ENCODE measurements at regions not wholly inside any gene's neighbourhood (a gene's known extent, or its start where the extent isn't known, plus 50 kb on each side); places are given as distances from the start of the nearest gene placed in this dataset.
"Not testable (repeated sequence)": the region's sequence is repeated elsewhere in the genome, so short reads cannot be mapped to it uniquely, and the experiment has no call there.

DNA sequence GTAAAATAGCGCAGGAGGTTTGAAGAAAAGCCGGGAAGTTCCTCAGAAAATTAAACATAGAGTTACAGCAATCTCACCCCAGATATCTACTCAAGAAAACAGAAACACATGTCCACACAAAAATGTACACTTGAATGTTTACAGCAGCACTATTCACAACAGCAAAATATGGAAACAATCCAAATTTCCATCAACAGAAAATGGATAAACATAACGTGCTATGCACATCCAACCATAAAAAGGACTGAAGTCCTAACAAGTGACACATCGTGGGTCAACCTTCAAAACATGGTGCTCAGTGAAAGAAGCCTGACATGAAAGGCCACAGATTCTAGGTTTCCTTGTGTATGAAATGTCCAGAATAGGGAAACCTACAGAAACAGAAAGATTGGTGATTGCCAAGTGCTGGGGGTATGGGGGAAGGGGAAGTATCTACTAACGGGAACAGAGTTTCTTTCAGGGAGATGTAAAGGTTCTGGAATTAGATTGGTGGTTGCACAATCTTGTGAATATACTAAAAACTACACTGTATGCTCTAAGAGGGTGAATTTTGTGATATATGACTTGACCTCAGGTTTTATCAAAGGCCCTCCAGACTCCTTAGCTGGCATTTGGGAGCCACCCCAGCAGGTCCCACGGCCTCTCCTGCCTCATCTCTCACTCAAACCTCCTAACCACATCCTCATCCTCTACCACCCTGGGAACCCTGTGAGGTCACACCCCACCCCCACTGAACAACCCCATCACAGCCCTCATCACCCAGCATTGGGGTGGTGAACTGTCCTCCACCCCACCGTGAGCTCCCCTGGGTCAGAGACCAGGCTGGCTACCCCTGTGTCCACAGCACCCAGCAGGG, 69.2 kb upstream of the PRR5 start:
- intact Hi-C loops (cut with DNase I): no loop called here
- no peak for DNase-seq

DNA sequence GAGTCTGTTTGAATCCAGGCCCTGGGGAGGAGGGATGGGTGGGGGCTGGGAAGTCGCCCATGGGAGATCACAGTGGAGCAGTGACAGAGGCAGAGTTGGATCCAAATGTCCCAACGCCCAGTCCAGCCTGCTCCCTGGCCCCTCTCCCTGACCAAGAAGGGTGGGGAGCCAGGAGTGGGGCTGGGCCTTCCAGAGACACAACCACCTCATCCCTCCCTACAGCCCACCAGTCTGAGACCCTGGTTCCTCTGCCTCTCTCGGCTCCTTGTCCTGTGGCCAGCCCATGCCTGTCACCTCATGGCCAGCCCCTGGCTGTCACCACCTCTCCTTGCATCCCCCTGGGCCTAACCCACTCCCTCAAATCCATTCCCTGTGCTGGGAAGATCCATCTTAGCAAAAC, 71.2 kb upstream of the PRR5 start:
- DNase-seq: peak in 2 of 10 donors; percentile 35 to 39
- intact Hi-C loops (cut with DNase I): no loop called here

DNA sequence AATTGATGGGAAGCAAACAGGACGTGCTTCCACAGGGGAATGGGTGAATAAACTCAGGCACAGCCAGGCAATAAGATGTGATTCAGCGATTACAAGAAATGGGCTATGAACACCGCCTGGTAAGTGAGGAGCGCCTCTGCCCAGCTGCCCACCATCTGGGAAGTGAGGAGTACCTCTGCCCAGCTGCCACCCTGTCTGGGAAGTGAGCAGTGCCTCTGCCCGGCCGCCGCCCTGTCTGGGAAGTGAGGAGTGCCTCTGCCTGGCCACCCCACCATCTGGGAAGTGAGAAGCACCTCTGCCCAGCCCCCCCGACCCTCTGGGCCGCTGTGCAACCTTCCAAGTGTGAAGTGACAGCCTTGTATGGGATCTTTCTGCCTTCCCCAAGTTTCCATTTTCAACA, 73.2 kb upstream of the PRR5 start:
- intact Hi-C loops (cut with DNase I): no loop called here
- DNase-seq: peak in 2 of 10 donors; percentile 31 to 66

DNA sequence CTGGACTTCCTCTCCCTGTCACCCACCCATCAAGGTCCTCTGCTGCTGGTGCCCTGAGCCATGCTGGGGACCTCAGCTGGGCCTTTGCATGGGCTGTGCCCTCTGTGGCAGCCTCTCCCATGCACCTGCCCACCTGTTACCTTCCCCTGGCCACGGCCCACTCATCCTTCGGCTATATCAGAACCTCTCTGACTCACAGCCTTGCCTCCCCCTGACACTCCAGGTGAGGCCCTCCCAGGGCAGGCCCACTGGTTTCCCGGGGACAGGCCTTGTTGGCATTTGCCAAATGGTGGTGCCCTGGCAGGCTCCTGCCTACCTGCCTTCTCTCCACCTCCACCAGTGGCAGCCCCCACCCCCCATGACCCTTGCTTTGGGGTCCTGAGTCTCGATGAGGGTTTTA, 73.7 kb upstream of the PRR5 start:
- intact Hi-C loops (cut with DNase I): no loop called here
- peak in 2 of 10 donors; percentile 48 to 63 for DNase-seq

DNA sequence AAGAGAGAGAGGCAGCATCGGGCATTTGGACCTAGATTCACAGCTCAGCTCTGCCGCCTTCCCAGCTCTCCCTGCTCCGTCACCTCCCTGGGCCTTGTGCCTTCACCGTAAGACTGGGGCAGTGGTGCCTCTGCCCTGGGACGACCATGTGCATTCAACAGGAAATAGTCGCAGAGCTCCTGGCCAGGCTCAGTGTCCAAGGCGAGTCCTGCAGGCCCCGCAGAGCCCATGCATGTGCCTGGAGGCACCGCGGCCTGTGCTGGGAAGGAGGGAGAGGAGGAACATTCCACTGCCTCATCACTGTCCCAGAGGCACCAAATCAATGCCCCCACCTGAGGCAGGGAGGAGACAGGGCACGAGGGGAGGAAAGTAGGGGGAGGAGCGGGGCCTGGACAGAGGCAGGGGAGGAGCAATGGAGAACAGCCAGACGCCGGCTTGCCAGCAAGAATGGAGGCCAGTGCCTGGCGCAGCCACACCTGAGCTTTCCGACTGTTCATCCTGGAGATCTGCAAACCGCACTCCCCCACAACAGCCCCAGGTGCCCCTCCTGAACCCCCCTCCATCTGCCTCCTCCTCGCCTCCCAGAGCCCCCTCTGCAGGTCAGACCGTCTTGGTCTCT, 74.4 kb upstream of the PRR5 start:
- DNase-seq: peak in 2 of 10 donors; percentile 33 to 70
- intact Hi-C loops (cut with DNase I): no loop called here

DNA sequence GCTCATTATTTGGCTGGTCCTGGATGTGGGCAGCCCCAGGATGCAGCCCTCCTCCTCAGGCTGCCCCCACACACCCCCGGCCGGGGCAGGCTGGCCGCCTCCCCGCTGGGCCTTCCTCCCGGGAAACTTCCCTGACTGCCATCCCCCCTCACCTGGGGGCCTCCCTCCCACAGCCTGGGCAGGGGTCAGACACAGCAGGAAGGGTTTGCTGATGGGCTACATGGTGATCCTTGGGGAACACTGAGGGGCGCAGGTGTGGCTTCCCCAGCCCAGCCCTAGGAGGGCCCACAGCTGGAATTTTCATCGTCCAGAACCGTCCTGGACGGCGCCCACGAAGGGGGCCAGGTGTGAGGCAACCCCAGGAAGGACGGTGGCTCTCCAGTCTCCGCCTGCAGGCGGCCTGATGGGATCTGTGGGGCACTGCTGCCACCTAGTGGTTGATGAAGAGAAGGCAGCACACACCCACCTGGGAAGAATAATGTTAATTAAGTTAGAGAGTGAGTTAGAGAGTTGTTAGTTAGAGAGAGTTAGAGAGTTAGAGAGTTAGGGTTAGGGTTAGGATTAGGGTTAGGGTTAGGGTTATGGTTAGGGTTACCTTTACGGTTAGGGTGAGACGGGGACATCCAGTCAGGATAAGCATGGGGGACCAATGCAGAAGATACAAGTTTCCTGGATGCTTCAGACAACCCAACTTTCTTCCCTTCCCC, 75.9 kb upstream of the PRR5 start:
- DNase-seq: peak; percentile 45 to 95 (median 78)
- intact Hi-C loops (cut with DNase I): loop anchor here (1.0 kb wide), 2 partner anchors 545 to 633 kb away; no protein-coding TSS in a partner anchor

DNA sequence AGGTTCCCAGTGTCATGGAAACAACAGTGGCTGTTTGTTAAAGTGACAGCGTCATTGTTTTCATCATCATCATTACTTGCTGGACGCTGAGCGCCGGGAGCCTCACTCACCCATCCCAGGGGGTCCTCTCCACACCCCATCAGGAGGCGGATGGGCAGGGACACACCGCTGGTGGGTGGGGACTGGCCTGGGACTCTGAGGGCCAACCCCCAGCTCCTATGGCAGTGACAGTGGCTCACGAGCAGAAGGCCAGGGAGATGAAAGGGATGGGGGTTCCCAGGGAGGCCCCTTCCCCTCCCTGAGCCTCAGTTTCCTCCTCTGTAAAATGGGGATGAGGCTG, 76.6 kb upstream of the PRR5 start:
- intact Hi-C loops (cut with DNase I): no loop called here
- DNase-seq: peak in 2 of 10 donors; percentile 18 to 68

DNA sequence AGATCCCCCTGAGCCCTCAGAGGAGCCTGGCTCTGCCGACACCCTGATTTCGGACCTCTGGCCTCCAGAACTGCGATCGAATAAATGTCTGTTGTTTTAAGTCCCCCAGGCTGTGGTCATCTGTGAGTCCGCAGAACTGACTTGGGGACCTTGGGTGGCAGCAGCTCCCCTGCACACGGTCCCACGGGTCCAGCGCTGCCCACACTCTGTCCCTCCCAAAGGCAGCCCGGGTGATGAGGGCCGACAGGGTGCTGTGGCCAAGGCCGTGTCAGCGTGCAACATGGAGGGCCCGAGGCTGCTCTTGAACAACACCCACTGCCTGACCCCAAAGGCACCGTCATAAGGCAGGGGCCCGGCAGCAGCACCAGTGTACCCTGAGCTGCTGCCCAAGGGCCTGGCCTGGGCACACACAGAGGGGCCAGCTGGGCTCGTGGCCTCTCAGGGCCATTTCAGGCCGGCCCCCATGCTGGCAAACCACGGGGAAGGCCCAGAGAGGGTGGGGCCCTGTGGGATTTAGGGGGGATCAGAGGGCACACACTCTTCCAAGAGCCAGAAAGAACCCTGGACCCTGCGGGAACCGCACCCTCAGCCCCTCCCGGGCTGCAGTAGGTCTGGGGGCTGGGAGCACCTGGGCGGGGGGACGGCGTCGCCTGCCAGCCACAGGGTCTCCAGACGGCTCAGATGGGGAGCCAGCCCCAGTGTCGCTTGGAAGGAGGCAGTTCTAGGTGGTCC, 77.1 kb upstream of the PRR5 start:
- peak in 3 of 10 donors; percentile 47 to 77 (median 52) for DNase-seq
- intact Hi-C loops (cut with DNase I): no loop called here

DNA sequence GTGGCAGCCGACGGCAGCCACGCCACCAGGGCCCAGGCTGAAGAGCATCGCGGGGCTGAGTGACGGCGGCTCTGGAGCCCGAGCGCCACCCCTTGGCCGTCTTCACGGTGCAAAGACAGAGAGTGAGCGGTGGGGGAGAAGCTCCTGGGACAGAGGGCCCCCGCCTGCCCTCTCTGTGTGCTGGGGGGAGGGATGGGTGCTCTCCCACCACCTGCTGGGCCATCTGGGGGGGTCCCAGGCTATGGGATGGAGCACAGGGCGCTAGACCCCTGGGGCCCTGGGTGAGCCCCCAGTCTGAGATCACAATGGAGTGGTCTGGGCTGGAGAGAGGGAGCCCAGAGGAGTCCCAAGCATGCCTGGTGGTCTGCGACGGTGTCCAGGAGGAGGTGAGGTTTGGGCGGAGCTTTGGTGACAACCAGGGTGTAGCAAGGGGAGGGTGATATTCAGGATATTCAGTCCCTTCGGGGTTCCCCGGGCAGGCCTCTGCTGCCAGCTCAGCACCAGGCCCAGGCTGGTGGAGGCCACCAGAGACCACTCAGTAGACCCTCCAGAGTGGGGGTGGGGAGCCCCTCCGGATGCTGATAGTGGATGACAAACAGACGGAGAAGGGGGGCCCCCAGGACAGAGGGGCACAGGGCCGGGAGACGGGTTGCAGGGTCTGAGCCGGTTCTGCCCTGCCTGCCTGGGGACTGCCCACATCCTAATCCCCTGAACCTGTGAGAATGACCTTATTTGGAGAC, 78.1 kb upstream of the PRR5 start:
- intact Hi-C loops (cut with DNase I): no loop called here
- DNase-seq: peak in 4 of 10 donors; percentile 39 to 88 (median 61)

DNA sequence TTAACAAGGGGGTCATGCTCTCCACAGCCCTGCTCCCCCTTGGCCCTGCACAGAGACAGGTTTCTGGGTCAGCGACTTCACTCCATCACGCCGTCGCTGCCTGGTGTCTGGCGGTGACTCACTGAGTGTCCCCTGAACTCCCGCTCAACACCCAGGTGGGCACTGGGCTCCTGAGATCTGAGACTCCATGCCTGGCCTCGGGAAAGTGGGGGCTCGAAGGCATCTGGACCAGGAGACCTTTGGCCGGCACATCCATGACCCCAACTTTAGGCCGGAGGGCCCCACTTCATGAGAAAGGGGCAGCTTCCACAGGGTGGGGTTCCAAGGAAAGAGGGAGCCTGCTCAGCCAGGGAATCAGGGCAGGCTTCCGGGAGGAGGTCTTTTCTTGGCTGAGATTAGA, 79.3 kb upstream of the PRR5 start:
- intact Hi-C loops (cut with DNase I): no loop called here

DNA sequence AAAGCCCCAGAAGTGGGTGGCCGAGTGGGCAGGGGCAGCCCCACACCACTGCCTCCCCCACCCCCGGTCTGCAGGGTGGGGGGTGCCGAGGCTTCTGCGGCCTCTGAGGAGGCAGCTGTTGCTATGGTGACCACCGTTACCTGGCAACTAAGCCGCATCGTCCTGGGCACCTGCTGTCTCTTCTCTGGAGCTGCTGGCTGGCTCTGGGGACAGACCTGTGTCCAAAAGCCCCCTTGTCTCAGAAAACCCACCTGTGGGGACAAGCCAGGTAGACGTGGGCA, 79.9 kb upstream of the PRR5 start:
- intact Hi-C loops (cut with DNase I): no loop called here
- DNase-seq: peak in 7 of 10 donors; percentile 34 to 91 (median 62)

More for the DNA sequence above, 79.3 kb upstream of the PRR5 start:
- peak in 2 of 10 donors; percentile 35 to 72 for DNase-seq

DNA sequence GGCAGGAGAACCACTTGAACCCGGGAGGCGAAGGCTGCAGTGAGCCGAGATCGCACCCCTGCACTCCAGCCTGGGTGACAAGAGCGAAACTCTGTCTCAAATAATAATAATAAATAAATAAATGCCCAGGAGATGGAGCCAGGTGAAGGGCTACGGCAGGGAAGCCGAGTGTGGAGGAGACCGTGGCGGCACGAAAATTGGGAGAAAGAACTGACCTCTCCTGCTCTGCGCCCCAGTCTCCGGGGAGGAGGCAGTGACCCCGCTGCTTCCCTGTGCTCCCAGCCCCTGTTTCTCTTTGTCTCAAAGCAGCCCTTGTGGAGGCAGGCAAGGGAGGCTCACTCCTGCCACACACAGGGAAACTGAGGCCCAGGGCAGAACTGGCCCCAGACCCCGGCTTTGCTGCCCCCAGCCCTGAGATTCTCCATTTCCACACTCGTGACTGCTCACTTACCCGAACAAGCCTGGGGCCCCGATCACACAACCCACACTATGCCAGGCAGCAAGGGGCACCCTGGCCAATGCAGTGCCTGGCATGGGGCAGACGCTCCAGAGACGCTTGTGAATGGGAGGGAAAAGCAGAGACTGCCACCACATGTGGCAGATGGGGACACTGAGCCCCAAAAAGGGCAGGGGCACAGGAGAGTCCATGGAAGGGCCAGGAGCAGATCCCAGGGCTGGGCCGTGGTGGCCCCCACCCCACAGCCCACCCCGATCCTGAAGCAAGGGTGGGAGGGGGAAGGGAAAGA, 80.4 kb upstream of the PRR5 start:
- intact Hi-C loops (cut with DNase I): no loop called here
- DNase-seq: peak in 3 of 10 donors; percentile 52 to 68 (median 58)

DNA sequence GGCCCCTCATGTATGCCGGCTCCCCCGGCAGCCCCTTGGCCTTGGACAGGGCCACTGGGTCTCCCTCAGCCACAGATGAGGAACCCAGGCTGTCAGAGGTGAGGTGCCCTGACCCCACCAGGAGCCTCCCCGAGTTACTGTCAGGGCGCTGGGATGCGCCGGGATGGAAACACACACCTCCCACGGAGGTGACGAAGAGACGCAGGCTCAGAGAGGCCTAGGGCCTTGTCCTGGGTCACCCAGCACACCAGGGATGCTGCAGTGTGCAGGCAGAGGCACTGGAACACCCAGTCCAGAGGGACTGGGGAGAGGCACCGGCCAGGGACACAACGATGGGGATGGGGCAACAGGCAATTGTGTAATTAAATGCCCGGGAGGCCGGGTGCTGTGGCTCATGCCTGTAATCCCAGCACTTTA, 81.2 kb upstream of the PRR5 start:
- DNase-seq: peak in 1 of 10 donors; percentile 72
- intact Hi-C loops (cut with DNase I): no loop called here

DNA sequence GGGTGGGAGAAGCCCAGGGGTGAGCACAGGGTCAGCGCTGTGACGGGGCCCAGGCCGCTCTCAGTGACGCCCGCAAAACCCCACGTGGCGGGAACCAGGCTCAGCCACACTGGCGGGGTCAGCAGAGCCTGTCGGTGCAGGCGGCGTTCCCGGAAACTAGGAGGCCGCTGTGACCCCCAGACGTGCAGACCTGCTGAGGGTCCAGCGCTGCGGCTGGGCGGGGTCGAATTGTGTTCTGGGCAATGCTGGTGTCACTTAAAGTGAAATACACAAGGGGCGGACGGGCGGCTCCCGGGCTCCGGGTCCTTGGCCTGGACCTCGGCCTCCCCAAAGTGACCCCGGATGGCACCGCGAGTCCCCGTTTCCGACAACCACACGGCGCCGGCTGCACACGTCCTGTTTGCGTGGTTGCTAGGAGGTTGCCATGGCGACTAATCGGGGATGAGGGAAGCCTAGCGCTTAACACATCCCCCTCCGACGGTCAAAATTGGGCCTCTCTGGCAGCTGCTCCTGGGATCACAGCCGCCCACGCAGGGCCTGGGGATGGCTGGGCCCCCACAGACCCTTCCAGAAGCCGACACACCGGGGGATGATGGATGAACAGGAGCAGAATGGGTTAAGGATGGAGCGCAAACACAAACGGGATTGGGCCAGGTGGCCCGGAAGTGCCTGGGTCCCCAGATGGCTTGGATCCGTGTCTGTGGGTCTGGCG, 81.7 kb upstream of the PRR5 start:
- intact Hi-C loops (cut with DNase I): no loop called here
- peak in 6 of 10 donors; percentile 47 to 91 (median 73) for DNase-seq

DNA sequence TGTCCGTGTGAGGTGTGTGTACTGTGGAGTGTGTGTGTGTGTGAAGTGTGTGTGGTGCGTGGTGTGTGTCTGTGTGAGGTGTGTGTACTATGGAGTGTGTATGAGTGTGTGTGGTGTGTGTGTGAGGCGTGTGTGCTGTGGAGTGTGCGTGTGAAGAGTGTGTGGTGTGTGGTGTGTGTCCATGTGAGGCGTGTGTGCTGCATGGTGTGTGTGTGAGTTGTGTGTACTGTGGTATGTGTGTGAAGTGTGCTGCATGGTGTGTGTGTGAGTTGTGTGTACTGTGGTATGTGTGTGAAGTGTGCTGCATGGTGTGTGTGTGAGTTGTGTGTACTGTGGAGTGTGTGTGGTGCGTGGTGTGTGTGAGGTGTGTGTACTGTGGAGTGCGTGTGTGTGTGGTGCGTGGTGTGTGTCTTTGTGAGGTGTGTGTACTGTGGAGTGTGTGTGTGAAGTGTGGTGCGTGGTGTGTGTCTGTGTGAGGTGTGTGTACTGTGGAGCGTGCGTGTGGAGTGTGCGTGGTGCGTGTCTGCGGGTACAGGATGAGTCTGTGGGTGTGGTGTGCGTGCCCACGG, 82.4 kb upstream of the PRR5 start:
- intact Hi-C loops (cut with DNase I): not testable (repeated sequence)
- peak in 2 of 10 donors; percentile 21 to 22 for DNase-seq

DNA sequence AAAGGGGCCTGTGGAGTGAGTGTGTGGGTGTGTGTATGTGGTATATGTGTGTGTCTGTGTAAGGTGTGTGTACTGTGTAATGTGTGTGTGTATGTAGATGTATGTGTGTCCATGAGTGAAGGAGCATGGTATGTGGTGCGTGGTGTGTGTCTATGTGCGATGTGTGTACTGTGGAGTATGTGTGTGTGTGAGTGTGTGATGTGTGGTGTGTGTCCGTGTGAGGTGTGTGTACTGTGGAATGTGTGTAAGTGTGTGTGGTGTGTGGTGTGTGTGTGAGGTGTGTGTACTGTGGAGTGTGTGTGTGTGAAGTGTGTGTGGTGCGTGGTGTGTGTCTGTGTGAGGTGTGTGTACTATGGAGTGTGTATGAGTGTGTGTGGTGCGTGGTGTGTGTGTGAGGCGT, 83.1 kb upstream of the PRR5 start:
- DNase-seq: peak in 1 of 10 donors; percentile 5
- intact Hi-C loops (cut with DNase I): not testable (repeated sequence)

DNA sequence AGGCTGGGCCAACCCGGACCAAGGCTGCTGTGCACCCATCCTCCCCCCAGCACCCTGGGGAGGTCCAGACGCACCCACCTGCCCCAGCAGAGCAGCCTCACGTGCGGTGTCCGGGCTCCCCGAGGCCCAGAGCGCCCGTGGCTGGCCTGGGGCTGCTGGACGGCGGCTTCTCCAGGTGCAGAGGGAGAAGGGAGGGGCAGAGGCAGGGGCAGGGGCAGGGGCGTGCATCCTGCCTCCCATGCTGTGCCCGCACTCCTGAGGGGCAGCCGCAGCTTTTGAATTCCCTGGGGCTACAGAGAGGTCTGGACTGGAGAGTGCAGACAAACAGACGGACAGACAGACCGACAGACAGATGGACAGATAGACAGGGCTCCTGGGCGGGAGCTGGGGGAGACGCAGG, 83.6 kb upstream of the PRR5 start:
- peak in 2 of 10 donors; percentile 60 to 77 for DNase-seq
- intact Hi-C loops (cut with DNase I): no loop called here

DNA sequence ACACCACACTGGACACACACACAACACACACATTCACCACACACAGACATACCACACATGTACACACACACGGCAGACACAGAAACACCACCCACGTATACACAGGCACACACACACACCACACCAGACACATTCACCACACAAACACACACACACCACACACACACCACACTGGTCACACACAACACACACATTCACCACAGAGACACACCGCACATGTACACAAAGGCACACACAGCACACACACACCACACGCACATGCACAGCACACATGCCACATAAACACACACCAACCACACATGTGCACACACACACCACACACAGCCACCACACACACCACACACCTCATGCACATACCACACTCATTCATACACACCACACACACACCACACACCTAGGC, 84.2 kb upstream of the PRR5 start:
- DNase-seq: peak in 2 of 10 donors; percentile 8 to 29
- intact Hi-C loops (cut with DNase I): no loop called here

All from posterior cingulate gyrus (tissue), 11 donors.